PFSK-1 (cell line): ENCODE measurements at regions not wholly inside any gene's neighbourhood (a gene's known extent, or its start where the extent isn't known, plus 50 kb on each side); places are given as distances from the start of the nearest gene placed in this dataset.

Experiments
- FOXP2 ChIP-seq: optimal IDR thresholded peaks from 2 replicates; pipeline ENCODE3; 2011; ENCODE audit warnings: borderline replicate concordance, control low read depth, inconsistent platforms; ENCODE audit not compliant: insufficient read depth; ENCODE audit errors: extremely low read length, extremely low read depth
- POLR2AphosphoS5 ChIP-seq: IDR thresholded peaks from 2 replicates; pipeline ENCODE4 v1.6.1; 2012; ENCODE audit warnings: low read depth, mild to moderate bottlenecking, control low read depth, low read length, moderate library complexity
- SIN3A ChIP-seq: IDR thresholded peaks from 2 replicates; pipeline ENCODE4 v1.6.1; 2012; ENCODE audit warnings: mild to moderate bottlenecking, low read length, moderate library complexity, borderline replicate concordance; ENCODE audit not compliant: insufficient read depth
- TAF1 ChIP-seq: IDR thresholded peaks from 2 replicates; pipeline ENCODE4 v1.6.1; 2012; ENCODE audit warnings: low read length, control low read depth, borderline replicate concordance; ENCODE audit not compliant: insufficient read depth
- TF ChIP-seq, protein P1 (sequence below), 2 experiments: IDR thresholded peaks; 2 replicates each; pipeline versions ENCODE4 v1.6.1 to v1.8.0; 2011 to 2012; ENCODE audit warnings: low read depth in 2 of 2, low read length in 2 of 2, control low read depth in 1 of 2, inconsistent platforms in 1 of 2, mild to moderate bottlenecking in 1 of 2, moderate library complexity in 1 of 2; ENCODE audit not compliant: insufficient read depth in 1 of 2

DNA sequence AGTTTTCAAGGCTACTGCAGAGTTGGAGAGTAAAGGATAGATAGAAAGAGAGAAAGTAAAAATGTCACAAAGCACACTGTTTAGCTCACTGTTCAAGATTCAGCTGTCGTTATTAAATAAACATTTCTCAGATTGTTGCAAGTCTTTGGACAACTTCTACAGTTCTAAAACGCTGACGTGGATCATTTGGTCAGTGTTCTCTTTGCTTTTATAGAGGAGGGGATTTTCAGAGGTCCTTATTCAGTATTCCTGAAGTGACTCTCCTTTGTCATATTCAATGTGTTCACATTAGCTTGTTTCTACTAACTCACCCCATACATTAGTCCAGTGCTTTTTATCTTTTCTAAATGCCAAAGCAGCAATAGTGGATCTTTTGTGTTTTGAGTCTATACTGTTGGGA, 154.7 kb upstream of the ARGLU1 start:
- TF ChIP-seq, protein P1, sequence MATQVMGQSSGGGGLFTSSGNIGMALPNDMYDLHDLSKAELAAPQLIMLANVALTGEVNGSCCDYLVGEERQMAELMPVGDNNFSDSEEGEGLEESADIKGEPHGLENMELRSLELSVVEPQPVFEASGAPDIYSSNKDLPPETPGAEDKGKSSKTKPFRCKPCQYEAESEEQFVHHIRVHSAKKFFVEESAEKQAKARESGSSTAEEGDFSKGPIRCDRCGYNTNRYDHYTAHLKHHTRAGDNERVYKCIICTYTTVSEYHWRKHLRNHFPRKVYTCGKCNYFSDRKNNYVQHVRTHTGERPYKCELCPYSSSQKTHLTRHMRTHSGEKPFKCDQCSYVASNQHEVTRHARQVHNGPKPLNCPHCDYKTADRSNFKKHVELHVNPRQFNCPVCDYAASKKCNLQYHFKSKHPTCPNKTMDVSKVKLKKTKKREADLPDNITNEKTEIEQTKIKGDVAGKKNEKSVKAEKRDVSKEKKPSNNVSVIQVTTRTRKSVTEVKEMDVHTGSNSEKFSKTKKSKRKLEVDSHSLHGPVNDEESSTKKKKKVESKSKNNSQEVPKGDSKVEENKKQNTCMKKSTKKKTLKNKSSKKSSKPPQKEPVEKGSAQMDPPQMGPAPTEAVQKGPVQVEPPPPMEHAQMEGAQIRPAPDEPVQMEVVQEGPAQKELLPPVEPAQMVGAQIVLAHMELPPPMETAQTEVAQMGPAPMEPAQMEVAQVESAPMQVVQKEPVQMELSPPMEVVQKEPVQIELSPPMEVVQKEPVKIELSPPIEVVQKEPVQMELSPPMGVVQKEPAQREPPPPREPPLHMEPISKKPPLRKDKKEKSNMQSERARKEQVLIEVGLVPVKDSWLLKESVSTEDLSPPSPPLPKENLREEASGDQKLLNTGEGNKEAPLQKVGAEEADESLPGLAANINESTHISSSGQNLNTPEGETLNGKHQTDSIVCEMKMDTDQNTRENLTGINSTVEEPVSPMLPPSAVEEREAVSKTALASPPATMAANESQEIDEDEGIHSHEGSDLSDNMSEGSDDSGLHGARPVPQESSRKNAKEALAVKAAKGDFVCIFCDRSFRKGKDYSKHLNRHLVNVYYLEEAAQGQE (IDR thresholded peaks at IDR 0.05; ENCODE audit: insufficient read depth in 1 of 2, low read depth in 2 of 2, low read length in 2 of 2), result no peak
- TF ChIP-seq FOXP2 (no peak), POLR2AphosphoS5 (no peak), TAF1 (no peak), SIN3A (no peak)

DNA sequence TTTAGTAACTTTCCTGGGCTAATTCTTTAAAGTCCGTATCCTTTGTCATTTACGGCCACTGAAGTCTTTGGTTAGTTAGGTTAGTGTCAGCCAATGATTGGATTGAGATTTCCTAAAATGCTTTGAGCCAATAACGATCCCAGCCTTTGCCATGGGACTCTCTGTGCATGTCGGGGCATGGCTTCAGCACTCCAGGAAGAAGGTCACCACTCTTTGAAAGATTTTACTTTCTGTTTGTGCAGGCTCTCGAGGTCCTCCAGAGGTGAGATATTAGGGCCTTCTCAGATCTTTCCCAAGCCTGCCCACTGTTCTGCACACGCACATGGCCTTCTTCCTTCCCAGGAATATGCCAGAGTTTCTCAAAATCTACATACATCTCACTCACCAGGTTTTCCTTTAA, 153.7 kb upstream of the ARGLU1 start:
- TF ChIP-seq, protein P1 (IDR thresholded peaks at IDR 0.05; ENCODE audit: insufficient read depth in 1 of 2, low read depth in 2 of 2, low read length in 2 of 2), result no peak
- TF ChIP-seq TAF1 (no peak), POLR2AphosphoS5 (no peak), FOXP2 (no peak), SIN3A (no peak)

DNA sequence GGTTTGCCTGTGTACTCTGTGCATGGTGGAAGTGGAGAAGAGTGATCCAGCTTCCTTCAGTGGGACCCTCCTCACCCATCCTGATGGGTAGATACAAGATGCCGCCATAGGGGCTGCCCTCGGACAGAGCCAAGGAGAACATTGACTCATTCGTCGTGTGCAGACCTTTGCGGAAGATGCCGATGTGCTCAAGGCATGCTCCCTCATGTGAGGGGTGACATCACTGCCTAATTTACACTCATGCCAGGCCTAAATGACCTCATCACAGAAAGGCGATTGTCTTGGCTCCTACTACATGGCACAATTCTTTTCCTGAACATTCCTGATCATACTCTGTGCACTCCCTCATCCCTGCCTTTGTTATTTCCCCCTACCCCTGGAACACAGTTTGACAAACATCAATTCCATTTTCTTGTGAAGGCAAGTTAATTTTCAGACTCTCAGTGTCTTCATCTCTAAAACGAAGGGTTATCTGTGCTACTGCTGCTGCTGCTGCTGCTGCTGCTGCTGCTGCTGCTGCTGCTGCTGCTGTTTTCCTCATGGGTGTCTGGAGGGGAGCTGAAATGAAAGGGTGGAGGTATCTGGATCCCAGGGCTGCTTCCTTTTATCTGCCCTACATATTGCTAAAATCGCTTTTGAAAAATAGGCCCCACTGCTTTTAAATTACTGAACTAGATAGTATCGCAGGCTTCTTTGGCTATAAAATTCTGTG, 146.5 kb upstream of the ARGLU1 start:
- no peak for TF ChIP-seq POLR2AphosphoS5
- TF ChIP-seq, protein P1 (IDR thresholded peaks at IDR 0.05; ENCODE audit: insufficient read depth in 1 of 2, low read depth in 2 of 2, low read length in 2 of 2), result no peak
- no peak for TF ChIP-seq SIN3A
- TF ChIP-seq FOXP2, result no peak
- no peak for TF ChIP-seq TAF1

DNA sequence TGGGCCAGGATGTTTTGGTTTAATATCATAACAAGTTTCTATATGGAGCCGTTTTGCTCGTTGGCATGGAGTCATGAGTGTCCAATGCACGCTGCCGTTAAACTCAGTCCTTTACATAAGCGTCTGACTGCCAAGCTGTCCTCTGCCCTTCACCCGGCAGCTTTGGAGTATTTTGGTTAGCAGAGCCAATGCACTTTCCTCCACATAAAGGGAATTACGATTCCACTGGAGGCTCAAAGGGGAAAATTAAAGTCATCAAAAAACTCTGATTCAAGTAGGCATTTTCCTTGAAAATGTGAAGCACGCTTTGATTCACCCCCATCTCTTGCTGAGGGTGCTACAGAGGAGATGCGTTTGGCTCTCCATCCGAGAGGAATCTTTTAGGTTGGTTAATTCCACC, 144.4 kb upstream of the ARGLU1 start:
- TF ChIP-seq POLR2AphosphoS5, result no peak
- TF ChIP-seq SIN3A, result no peak
- TF ChIP-seq, protein P1 (IDR thresholded peaks at IDR 0.05; ENCODE audit: insufficient read depth in 1 of 2, low read depth in 2 of 2, low read length in 2 of 2), result no peak
- TF ChIP-seq FOXP2, result no peak
- no peak for TF ChIP-seq TAF1

DNA sequence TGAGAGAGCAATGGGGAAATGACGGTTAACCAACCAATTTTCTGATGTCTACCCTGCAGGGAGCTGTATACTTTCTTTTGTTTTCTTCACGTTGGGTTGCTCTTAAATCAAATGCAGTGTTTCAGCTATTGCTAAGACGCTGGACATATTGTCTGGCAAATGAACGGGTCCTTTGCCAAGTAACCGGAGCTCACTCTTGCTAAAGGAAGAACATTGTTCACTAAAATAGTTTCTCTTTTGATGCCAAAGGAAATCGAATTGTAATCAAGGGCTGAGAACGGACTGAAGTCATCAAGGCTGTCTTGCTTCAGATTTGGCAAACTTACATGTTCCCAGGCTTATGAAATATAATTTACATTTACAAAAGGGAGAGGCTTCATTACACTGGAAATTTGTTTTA, 142.3 kb upstream of the ARGLU1 start:
- TF ChIP-seq SIN3A, result no peak
- TF ChIP-seq POLR2AphosphoS5, result no peak
- TF ChIP-seq, protein P1 (IDR thresholded peaks at IDR 0.05; ENCODE audit: insufficient read depth in 1 of 2, low read depth in 2 of 2, low read length in 2 of 2), result no peak
- no peak for TF ChIP-seq FOXP2
- no peak for TF ChIP-seq TAF1
